GM19372 (cell line): ENCODE measurements at regions not wholly inside any gene's neighbourhood (a gene's known extent, or its start where the extent isn't known, plus 50 kb on each side); places are given as distances from the start of the nearest gene placed in this dataset.
"Not testable (repeated sequence)": the region's sequence is repeated elsewhere in the genome, so short reads cannot be mapped to it uniquely, and the experiment has no call there.

ENCODE experiments used
- ATAC-seq: cut with Tn5 transposase; IDR thresholded peaks from one replicate; pipeline ENCODE4 v1.9.1; 2021; ENCODE audit warnings: mild to moderate bottlenecking, low read depth, moderate library complexity; ENCODE audit not compliant: unreplicated experiment

- no peak for ATAC-seq
Measured at GRCh38 chr10:29217292-29217738, 71.6 kb upstream of the LYZL1 start.

- ATAC-seq: no peak
Measured at GRCh38 chr10:29223326-29223725, 65.5 kb upstream of the LYZL1 start.

- ATAC-seq: no peak
Measured at GRCh38 chr10:29224631-29225030, 64.2 kb upstream of the LYZL1 start.

- no peak for ATAC-seq
Measured at GRCh38 chr10:29227201-29227600, 61.7 kb upstream of the LYZL1 start.

- no peak for ATAC-seq
Measured at GRCh38 chr10:29228562-29228961, 60.3 kb upstream of the LYZL1 start.

- no peak for ATAC-seq
Measured at GRCh38 chr10:29229258-29229705, 59.6 kb upstream of the LYZL1 start.

- ATAC-seq: not testable (repeated sequence)
Measured at GRCh38 chr10:29236910-29237309, 52.0 kb upstream of the LYZL1 start.

GRCh38 chr10:29237786-29238185 lies 51.1 kb upstream of the LYZL1 start:
- ATAC-seq: no peak

GRCh38 chr10:29238523-29239135 lies 50.2 kb upstream of the LYZL1 start:
- no peak for ATAC-seq
